PC-9 (cell line): ENCODE measurements at regions not wholly inside any gene's neighbourhood (a gene's known extent, or its start where the extent isn't known, plus 50 kb on each side); places are given as distances from the start of the nearest gene placed in this dataset.

ENCODE experiments used
- BruUV-seq: library from RNA; stranded (reverse); fragments of 400-500 nt; replicated peaks from 2 replicates; lab custom pipeline; 2021; lab: Mats Ljungman, UMichigan
- CTCF ChIA-PET: fragments of 300-600 bp; sonication (Branson Sonifier 250); formaldehyde crosslinking; loops from one replicate; lab custom pipeline; 2022; ENCODE audit warnings: antibody characterized with exemption; lab: Charles Lee
- POLR2A ChIA-PET: fragments of 300-600 bp; sonication (Branson Sonifier 250); formaldehyde crosslinking; loops from one replicate; lab custom pipeline; 2022; ENCODE audit warnings: antibody characterized with exemption; ENCODE audit not compliant: unreplicated experiment; lab: Charles Lee
- DNase-seq, 2 experiments: peaks; one replicate each; pipeline versions ENCODE4 v3.0.0 to v3.0.0-alpha.2; 2015 to 2022; ENCODE audit warnings: mixed read lengths in 1 of 2
- H2AFZ ChIP-seq: fragments of 200-600 bp; sonication (generic); 2 replicates; pipeline ENCODE4 v1.8.1; 2017; ENCODE audit warnings: antibody characterized with exemption
- H3F3A ChIP-seq: fragments of 200-600 bp; sonication (generic); 2 replicates; pipeline ENCODE4 v1.8.1; 2017; ENCODE audit warnings: antibody characterized with exemption, mild to moderate bottlenecking, low read depth; ENCODE audit not compliant: insufficient read depth
- H3K27ac ChIP-seq: fragments of 200-600 bp; sonication (generic); 2 replicates; pipeline ENCODE4 v1.6.1; 2016; ENCODE audit warnings: mixed run types
- H3K27me3 ChIP-seq: fragments of 200-600 bp; sonication (generic); 2 replicates; pipeline ENCODE4 v1.6.1; 2016; ENCODE audit warnings: low read depth, mixed run types; ENCODE audit not compliant: insufficient read depth
- H3K36me3 ChIP-seq: fragments of 200-600 bp; sonication (generic); 2 replicates; pipeline ENCODE4 v1.6.1; 2016; ENCODE audit warnings: low read depth, mixed run types
- H3K4me1 ChIP-seq: fragments of 200-600 bp; sonication (generic); replicated peaks from 2 replicates; pipeline ENCODE4 v1.6.1; 2016; ENCODE audit warnings: mixed run types; ENCODE audit not compliant: insufficient read depth
- H3K4me2 ChIP-seq: fragments of 200-600 bp; sonication (generic); 2 replicates; pipeline ENCODE4 v1.6.1; 2017; ENCODE audit warnings: mixed run types
- H3K4me3 ChIP-seq: fragments of 200-600 bp; sonication (generic); 2 replicates; pipeline ENCODE4 v1.6.1; 2016; ENCODE audit warnings: mixed run types
- H3K79me2 ChIP-seq: fragments of 200-600 bp; sonication (generic); 2 replicates; pipeline ENCODE4 v1.6.1; 2017; ENCODE audit warnings: low read depth, mixed run types
- H3K9me2 ChIP-seq: fragments of 200-600 bp; sonication (generic); 2 replicates; pipeline ENCODE4 v1.8.1; 2017; ENCODE audit warnings: mild to moderate bottlenecking; ENCODE audit not compliant: insufficient read depth
- H3K9me3 ChIP-seq: fragments of 200-600 bp; sonication (generic); 2 replicates; pipeline ENCODE4 v1.8.1; 2016; ENCODE audit warnings: low read depth; ENCODE audit not compliant: insufficient read depth
- H4K20me1 ChIP-seq: fragments of 200-600 bp; sonication (generic); 2 replicates; pipeline ENCODE4 v1.8.1; 2017; ENCODE audit not compliant: insufficient read depth
- CTCF ChIP-seq: fragments of 200-600 bp; sonication (generic); conservative IDR thresholded peaks from 2 replicates; pipeline ENCODE4 v1.6.1; 2017; ENCODE audit warnings: mixed run types, antibody characterized with exemption, mild to moderate bottlenecking, moderate library complexity
- EZH2 ChIP-seq: fragments of 200-600 bp; sonication (generic); IDR thresholded peaks from 2 replicates; pipeline ENCODE4 v1.8.0; 2017; ENCODE audit warnings: antibody characterized with exemption, low read depth
- intact Hi-C: fragments of 100-400 bp; cut with micrococcal nuclease; formaldehyde crosslinking; loops from one replicate; pipeline ENCODE4 v1.10.0; 2022; ENCODE audit not compliant: unreplicated experiment

GRCh38 chr5:172577267-172577909 lies 63.7 kb upstream of the NEURL1B start:
- intact Hi-C loops, result no loop called here
- POLR2A ChIA-PET, result no interaction called here
- Histone ChIP-seq H3K4me2 (no peak overlapping the region), H3K4me3 (no peak overlapping the region), H3K9me3 (no peaks in the 10 kb centered on the region), H3K27me3 (peaks cover 60% of the 10 kb centered on the region), H3K27ac (no peak overlapping the region), H3K9me2 (no peaks in the 10 kb centered on the region), H3K4me1 (no peaks in the 10 kb centered on the region), H2AFZ (no peak overlapping the region), H4K20me1 (no peaks in the 10 kb centered on the region), H3K79me2 (no peaks in the 10 kb centered on the region), H3K36me3 (no peaks in the 10 kb centered on the region), H3F3A (no peaks in the 10 kb centered on the region)
- CTCF ChIA-PET, result interaction anchor here (0.6 kb wide), 1 partner anchor 893 kb away, joined by 4 read pairs; no protein-coding TSS in a partner anchor
- no peak for DNase-seq
- TF ChIP-seq EZH2 (no peak), CTCF (no peak)
- no TSS peak for BruUV-seq

GRCh38 chr5:172575816-172576545 lies 65.1 kb upstream of the NEURL1B start:
- Histone ChIP-seq H3K27me3 (peaks cover 60% of the 10 kb centered on the region), H3K36me3 (no peaks in the 10 kb centered on the region), H3K79me2 (no peaks in the 10 kb centered on the region), H3K27ac (no peak overlapping the region), H2AFZ (no peak overlapping the region), H3K4me1 (no peaks in the 10 kb centered on the region), H3K4me3 (no peak overlapping the region), H3K9me3 (no peaks in the 10 kb centered on the region), H3F3A (no peaks in the 10 kb centered on the region), H4K20me1 (no peaks in the 10 kb centered on the region), H3K9me2 (no peaks in the 10 kb centered on the region), H3K4me2 (no peak overlapping the region)
- CTCF ChIA-PET, result no interaction called here
- POLR2A ChIA-PET, result no interaction called here
- intact Hi-C loops, result no loop called here
- no peak for DNase-seq
- no TSS peak for BruUV-seq
- no peak for TF ChIP-seq EZH2
- no peak for TF ChIP-seq CTCF

- Histone ChIP-seq H3K9me3 (no peaks in the 10 kb centered on the region), H3K9me2 (no peaks in the 10 kb centered on the region), H3F3A (no peaks in the 10 kb centered on the region), H4K20me1 (no peaks in the 10 kb centered on the region), H2AFZ (no peak overlapping the region), H3K27me3 (peaks cover 54% of the 10 kb centered on the region), H3K4me3 (no peak overlapping the region), H3K79me2 (no peaks in the 10 kb centered on the region), H3K4me2 (no peak overlapping the region), H3K4me1 (no peaks in the 10 kb centered on the region), H3K36me3 (no peaks in the 10 kb centered on the region), H3K27ac (no peak overlapping the region)
- DNase-seq, result no peak
- TF ChIP-seq EZH2 (no peak), CTCF (no peak)
- intact Hi-C loops, result no loop called here
- ChIA-PET POLR2A (no interaction called here), CTCF (no interaction called here)
- BruUV-seq, result no TSS peak
Measured at GRCh38 chr5:172575416-172575815, 65.6 kb upstream of the NEURL1B start.
